C4-2B (cell line): ENCODE measurements at regions not wholly inside any gene's neighbourhood (a gene's known extent, or its start where the extent isn't known, plus 50 kb on each side); places are given as distances from the start of the nearest gene placed in this dataset.

ENCODE experiments used
- H3K27ac ChIP-seq: fragments of 450-650 bp; 2 replicates; pipeline ENCODE4 v1.5.1; 2017
- CTCF ChIP-seq: fragments of 450-650 bp; conservative IDR thresholded peaks from 2 replicates; pipeline ENCODE4 v1.5.1; 2017; ENCODE audit warnings: mild to moderate bottlenecking
- ZFX ChIP-seq: fragments of 450-650 bp; IDR thresholded peaks from 2 replicates; pipeline ENCODE4 v1.6.1; 2017

GRCh38 chr3:78238811-78239210 lies 1198.9 kb downstream of the ROBO2 start:
- H3K27ac ChIP-seq: no peak overlapping the region
- TF ChIP-seq CTCF: no peak
- no peak for TF ChIP-seq ZFX

- H3K27ac ChIP-seq: no peak overlapping the region
- TF ChIP-seq CTCF (no peak), ZFX (no peak)
Measured at GRCh38 chr3:78242724-78243123, 1202.8 kb downstream of the ROBO2 start.

GRCh38 chr3:78244136-78244535 lies 1204.2 kb downstream of the ROBO2 start:
- no peak overlapping the region for H3K27ac ChIP-seq
- no peak for TF ChIP-seq ZFX
- no peak for TF ChIP-seq CTCF

- TF ChIP-seq CTCF (no peak), ZFX (no peak)
Measured at GRCh38 chr3:78249294-78249693, 1209.4 kb downstream of the ROBO2 start.

GRCh38 chr3:78253860-78254259 lies 1214.0 kb downstream of the ROBO2 start:
- H3K27ac ChIP-seq: no peak overlapping the region
- TF ChIP-seq ZFX: no peak
- no peak for TF ChIP-seq CTCF

More at GRCh38 chr3:78249294-78249693, 1209.4 kb downstream of the ROBO2 start:
- no peak overlapping the region for H3K27ac ChIP-seq

- TF ChIP-seq ZFX (no peak), CTCF (no peak)
- H3K27ac ChIP-seq: no peak overlapping the region
Measured at GRCh38 chr3:78255403-78255802, 1215.5 kb downstream of the ROBO2 start.

- TF ChIP-seq ZFX (no peak), CTCF (no peak)
- no peak overlapping the region for H3K27ac ChIP-seq
Measured at GRCh38 chr3:78256123-78256522, 1216.2 kb downstream of the ROBO2 start.
